ENCODE measurements at regions not wholly inside any gene's neighbourhood (a gene's known extent, or its start where the extent isn't known, plus 50 kb on each side); places are given as distances from the start of the nearest gene placed in this dataset.

- DNase-seq (ENCODE audit: low read depth in 2 of 2): no peak
Measured at GRCh38 chr20:48015943-48016723, 230.9 kb upstream of the SULF2 start.

GRCh38 chr20:48015141-48015910, 230.0 kb upstream of the SULF2 start:
- DNase-seq (ENCODE audit: low read depth in 2 of 2): no peak

- no peak for DNase-seq (ENCODE audit: low read depth in 2 of 2)
Measured at GRCh38 chr20:48012401-48012974, 227.2 kb upstream of the SULF2 start.

DNA sequence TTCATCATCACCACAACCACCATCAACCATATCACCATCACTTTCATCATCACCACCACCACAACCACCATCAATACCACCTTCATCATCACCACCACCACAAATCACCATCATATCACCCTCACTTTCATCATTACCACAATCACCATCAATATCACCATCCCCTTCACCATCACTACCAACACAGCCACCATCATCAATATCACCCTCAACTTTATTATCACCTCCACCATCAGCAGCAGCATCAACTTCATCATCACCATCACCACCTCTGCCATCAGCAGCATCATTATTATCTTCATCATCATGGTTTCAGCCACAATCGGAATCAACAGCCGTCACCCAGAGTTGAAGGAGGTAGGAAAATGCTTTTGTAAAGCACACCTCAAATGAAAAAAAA, 225.7 kb upstream of the SULF2 start:
- no peak for DNase-seq (ENCODE audit: low read depth in 2 of 2)

DNA sequence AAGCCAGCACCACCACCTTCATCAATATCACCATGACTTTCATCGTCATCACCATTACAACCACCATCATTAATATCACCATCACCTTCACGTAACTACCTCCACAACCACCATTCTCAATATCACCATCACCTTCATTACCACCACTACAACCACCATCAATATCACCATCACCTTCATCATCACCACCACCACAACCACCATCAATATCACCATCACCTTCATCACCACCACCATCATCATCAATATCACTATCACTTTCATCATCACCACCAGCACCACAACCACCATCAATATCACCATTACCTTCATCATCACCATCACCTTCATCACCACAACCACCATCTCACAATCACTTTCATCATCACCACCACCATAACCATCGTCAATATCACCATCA, 225.3 kb upstream of the SULF2 start:
- DNase-seq (ENCODE audit: low read depth in 2 of 2): no peak

- no peak for DNase-seq (ENCODE audit: low read depth in 2 of 2)
Measured at GRCh38 chr20:48008850-48009515, 223.7 kb upstream of the SULF2 start.

GRCh38 chr20:48007351-48007750, 222.1 kb upstream of the SULF2 start:
- no peak for DNase-seq (ENCODE audit: low read depth in 2 of 2)

GRCh38 chr20:48006036-48006833, 221.0 kb upstream of the SULF2 start:
- no peak for DNase-seq (ENCODE audit: low read depth in 2 of 2)

- DNase-seq (ENCODE audit: low read depth in 2 of 2): no peak
Measured at GRCh38 chr20:48003021-48003420, 217.7 kb upstream of the SULF2 start.

GRCh38 chr20:48002517-48002970, 217.3 kb upstream of the SULF2 start:
- no peak for DNase-seq (ENCODE audit: low read depth in 2 of 2)

DNA sequence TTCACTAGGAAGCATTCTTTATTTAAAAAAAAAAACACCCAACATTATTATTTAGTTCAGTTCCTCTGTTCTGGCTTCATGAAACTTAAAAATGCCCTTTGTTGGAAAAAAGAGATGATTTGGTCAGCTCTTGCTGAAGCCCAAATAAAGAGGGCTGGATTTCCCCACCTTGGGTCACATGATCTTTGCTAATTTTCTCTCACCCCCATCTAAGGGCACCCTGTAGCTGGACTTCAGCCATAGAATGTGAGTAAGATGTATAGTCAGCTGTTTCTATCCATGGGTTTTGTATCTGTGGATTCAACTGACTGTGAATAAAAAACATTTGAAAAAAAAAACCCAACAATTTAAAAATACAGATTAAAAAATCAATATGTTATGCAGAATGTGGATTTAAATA, 213.9 kb upstream of the SULF2 start:
- DNase-seq (ENCODE audit: low read depth in 2 of 2): no peak

- DNase-seq (ENCODE audit: low read depth in 2 of 2): no peak
Measured at GRCh38 chr20:47998736-47999135, 213.5 kb upstream of the SULF2 start.

DNA sequence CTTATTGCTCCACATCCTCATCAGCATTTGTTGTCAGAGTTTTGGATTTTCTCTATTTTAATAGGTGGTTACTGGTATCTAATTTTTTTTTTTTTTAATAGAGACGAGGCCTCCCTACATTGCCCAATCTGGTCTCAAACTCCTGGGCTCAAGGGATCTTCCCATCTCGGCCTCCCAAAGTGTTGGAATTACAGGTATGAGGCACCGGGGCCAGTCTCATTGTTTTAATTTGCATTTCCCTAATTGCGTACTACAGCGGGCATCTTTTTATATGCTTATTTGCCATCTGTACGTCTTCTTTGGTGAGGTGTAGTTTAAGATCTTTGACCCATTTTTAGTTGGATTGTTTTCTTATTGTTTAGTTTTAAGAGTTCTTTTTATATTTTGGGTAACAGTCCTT, 210.4 kb upstream of the SULF2 start:
- no peak for DNase-seq (ENCODE audit: low read depth in 2 of 2)

- DNase-seq (ENCODE audit: low read depth in 2 of 2): no peak
Measured at GRCh38 chr20:47993817-47994216, 208.5 kb upstream of the SULF2 start.

- no peak for DNase-seq (ENCODE audit: low read depth in 2 of 2)
Measured at GRCh38 chr20:47993035-47993755, 207.9 kb upstream of the SULF2 start.

DNA sequence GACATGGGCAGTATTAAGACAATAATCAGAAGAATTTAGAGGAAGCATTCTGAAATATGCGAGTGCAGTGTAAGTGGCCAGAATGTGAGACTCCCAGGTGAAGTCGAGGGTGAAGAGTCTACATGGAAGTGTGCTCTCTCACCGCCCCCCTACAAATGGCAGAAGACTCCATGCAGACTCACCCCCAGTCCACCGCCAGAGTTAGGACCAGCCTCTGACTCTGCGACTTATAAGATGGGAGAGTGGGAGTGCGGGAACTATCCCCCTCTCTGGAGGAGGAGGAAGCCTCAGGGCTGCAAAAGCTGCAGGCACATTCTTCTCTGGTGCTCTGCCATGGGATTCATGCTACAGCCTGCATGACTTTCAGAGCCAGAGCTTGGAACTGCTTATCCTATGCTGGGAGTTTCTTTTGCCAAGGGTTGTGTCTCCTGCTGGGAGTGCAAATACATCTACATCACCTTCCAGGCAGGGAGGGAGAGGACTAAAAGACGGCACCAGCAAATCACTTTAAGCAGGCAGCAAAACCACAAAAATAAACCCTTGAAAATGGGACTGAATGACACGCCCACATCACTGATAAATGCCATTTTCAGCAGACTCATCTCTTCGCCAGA, 206.7 kb upstream of the SULF2 start:
- DNase-seq (ENCODE audit: low read depth in 2 of 2): no peak

- DNase-seq (ENCODE audit: low read depth in 2 of 2): no peak
Measured at GRCh38 chr20:47990507-47991150, 205.3 kb upstream of the SULF2 start.

DNA sequence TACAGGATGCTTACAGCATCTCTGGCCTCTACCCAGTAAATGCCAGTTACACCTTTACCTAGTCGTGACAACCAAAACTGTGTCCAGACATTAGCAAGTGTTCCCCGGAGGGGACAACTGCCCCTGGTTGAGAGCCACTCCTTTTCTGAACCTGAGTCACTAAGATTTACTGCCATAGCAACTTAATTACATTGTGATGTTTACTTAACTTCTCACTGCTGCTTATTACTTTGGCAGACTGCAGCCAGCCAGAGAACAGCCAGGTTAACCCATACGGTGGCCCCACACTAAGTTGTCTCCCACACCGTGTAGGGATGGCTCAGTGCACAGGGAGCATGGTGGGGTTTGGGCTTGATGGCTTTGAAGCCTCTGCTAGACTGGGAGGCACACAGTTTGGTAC, 204.7 kb upstream of the SULF2 start:
- no peak for DNase-seq (ENCODE audit: low read depth in 2 of 2)

- no peak for DNase-seq (ENCODE audit: low read depth in 2 of 2)
Measured at GRCh38 chr20:47988676-47989075, 203.4 kb upstream of the SULF2 start.
